Omental fat pad (tissue), 3 donors: ENCODE measurements at regions not wholly inside any gene's neighbourhood (a gene's known extent, or its start where the extent isn't known, plus 50 kb on each side); places are given as distances from the start of the nearest gene placed in this dataset. TPM values are rescaled to one million over a fixed set of nuclear protein-coding genes. Genes with fewer than 3 reads are reported as not detected.

Source experiments
- ATAC-seq: fragments of 150-250 bp; one replicate; pipeline ENCODE4 v1.9.1; 2016; ENCODE audit warnings: mild to moderate bottlenecking, moderate library complexity; ENCODE audit not compliant: low FRiP score
- DNase-seq: peaks from one replicate; pipeline ENCODE4 v3.0.0-alpha.2; 2019; ENCODE audit warnings: low spot score
- small RNA-seq: library from RNA; depleted of rRNA; stranded (forward); fragments of <200 nt; gene quantifications from one replicate; pipeline ENCODE3, GENCODE V24; 2016
- TF ChIP-seq, protein P1 (sequence below), 3 donors: fragments of 450-650 bp; IDR thresholded peaks; one replicate each; pipeline ENCODE4 v1.5.1; 2016 to 2017; ENCODE audit warnings: antibody characterized with exemption in 3 of 3, mild to moderate bottlenecking in 3 of 3, moderate library complexity in 2 of 3

GRCh38 chr12:128191380-128191779 lies 75.6 kb upstream of the TMEM132C start:
- TF ChIP-seq, protein P1, sequence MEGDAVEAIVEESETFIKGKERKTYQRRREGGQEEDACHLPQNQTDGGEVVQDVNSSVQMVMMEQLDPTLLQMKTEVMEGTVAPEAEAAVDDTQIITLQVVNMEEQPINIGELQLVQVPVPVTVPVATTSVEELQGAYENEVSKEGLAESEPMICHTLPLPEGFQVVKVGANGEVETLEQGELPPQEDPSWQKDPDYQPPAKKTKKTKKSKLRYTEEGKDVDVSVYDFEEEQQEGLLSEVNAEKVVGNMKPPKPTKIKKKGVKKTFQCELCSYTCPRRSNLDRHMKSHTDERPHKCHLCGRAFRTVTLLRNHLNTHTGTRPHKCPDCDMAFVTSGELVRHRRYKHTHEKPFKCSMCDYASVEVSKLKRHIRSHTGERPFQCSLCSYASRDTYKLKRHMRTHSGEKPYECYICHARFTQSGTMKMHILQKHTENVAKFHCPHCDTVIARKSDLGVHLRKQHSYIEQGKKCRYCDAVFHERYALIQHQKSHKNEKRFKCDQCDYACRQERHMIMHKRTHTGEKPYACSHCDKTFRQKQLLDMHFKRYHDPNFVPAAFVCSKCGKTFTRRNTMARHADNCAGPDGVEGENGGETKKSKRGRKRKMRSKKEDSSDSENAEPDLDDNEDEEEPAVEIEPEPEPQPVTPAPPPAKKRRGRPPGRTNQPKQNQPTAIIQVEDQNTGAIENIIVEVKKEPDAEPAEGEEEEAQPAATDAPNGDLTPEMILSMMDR (IDR thresholded peaks at IDR 0.05): no peak
- no peak for ATAC-seq
- DNase-seq: no peak

DNA sequence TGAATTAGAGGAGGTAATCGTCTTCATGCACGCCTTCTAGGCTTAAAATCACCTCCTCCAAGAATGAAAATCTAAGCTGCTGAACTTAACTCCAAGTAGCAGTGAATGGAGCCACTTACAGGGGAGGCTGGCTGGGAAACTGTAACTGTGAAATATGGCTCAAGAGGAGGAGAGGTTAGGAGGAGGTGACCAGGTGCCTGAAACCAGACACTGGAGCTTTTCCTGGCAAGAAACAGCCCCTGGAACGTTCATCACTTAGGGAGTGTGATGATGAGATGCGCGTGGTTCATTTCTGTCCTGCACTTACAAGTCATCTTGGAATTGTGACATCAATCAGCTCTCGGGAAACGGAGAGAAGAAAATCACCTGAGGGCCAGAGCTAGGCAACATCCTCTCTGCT lies 62.3 kb upstream of the TMEM132C start:
- TF ChIP-seq, protein P1 (IDR thresholded peaks at IDR 0.05): no peak
- ATAC-seq (no peak), DNase-seq (no peak)

DNA sequence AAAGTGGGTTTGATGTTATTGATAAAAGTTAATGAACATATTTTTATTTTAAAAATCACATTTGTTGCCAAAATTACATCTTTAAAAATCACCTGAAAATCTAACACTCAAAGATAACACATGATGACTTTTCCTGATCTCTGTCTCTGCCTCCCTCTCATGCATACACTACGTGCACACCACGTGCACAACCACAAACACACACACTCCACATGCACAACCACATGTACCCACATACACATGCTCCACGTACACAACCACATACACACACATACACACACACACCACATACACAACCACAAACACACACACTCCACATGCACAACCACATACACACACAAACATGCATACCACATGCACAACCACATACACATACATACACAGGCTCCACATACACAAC lies 61.8 kb upstream of the TMEM132C start:
- DNase-seq: no peak
- no peak for ATAC-seq

DNA sequence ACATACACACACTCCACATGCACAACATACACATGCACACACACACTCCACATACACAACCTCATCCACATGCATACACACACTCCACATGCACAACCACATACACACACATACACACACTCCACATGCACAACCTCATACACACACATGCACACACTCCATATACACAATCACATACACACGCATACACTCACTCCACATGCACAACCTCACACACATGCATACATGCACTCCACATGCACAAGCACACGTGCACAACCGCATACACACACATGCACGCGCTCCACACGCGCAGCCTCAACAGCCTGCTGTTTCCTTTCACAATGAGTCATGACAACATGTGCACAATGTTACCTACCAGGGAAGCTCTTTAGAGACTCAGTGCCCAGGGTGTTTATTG lies 61.2 kb upstream of the TMEM132C start:
- DNase-seq (no peak), ATAC-seq (no peak)
- TF ChIP-seq, protein P1 (IDR thresholded peaks at IDR 0.05): no peak

More for the DNA sequence above, 61.8 kb upstream of the TMEM132C start:
- TF ChIP-seq, protein P1 (IDR thresholded peaks at IDR 0.05): no peak

Small RNAs in the stretch of these regions (small RNA-seq; reads per million reads assigned to genes)
- not detected for gene AC006065.2
- gene AC073913.2: not detected
- not detected for gene HSPE1P20
- not detected for gene RF00019
- gene RNU1-104P: not detected
